ENCODE measurements at regions not wholly inside any gene's neighbourhood (a gene's known extent, or its start where the extent isn't known, plus 50 kb on each side); places are given as distances from the start of the nearest gene placed in this dataset.

DNA sequence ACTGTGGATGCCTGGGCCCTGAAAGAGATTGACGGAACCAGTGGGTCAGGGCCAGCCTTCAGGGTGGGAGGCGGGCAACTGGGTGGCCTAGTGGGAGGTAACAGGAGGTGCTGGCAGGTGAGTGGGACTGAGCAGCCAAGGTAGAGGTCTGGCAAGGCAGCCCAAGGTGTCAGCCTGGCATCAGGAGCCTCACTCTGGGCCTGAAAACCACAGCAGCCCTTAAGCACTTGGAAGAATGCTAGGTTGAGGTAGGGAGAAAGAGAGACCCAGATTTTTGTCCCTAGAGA lies 315.8 kb upstream of the PRICKLE1 start:
- WGBS (ENCODE audit: extremely low coverage, insufficient read length, low lambda C conversion rate) = no CpG with 5 or more reads among the region's 2 CpGs
- no peaks in the 10 kb centered on the region for H3K4me1 ChIP-seq (ENCODE audit: insufficient read depth, low read length)
- no peak overlapping the region for H2BK20ac ChIP-seq (ENCODE audit: low read depth, low read length, poor library complexity, severe bottlenecking)
- H4K5ac ChIP-seq (ENCODE audit: insufficient read length, low read depth, low read length) = no peak overlapping the region
- H3K4me3 Mint-ChIP-seq = no peak overlapping the region
- H3K27ac ChIP-seq (ENCODE audit: insufficient read length, low read depth, low read length) = no peak overlapping the region
- H3K36me3 Mint-ChIP-seq (ENCODE audit: insufficient read depth in 1 of 3, low read depth in 3 of 3) = peaks cover 0 to 9% (median 0%) of the 10 kb centered on the region in 3 experiments; a peak in 1 of 7 replicates
- no peak overlapping the region for H2BK12ac ChIP-seq (ENCODE audit: insufficient read length, low read depth, low read length)
- H3K4me2 ChIP-seq (ENCODE audit: insufficient read depth, insufficient read length, low read length) = no peak overlapping the region
- H3T11ph ChIP-seq (ENCODE audit: low read length) = no peak overlapping the region
- H3K79me1 ChIP-seq (ENCODE audit: insufficient read depth, low read depth, low read length, poor library complexity, severe bottlenecking) = no peaks in the 10 kb centered on the region
- H3K9me3 Mint-ChIP-seq = peaks cover 5 to 9% of the 10 kb centered on the region in 2 experiments; a peak in 3 of 5 replicates
- H2AFZ ChIP-seq (ENCODE audit: low read length) = no peak overlapping the region
- no peaks in the 10 kb centered on the region for H3K27me3 ChIP-seq (ENCODE audit: insufficient read depth, low read length)
- H3K4ac ChIP-seq (ENCODE audit: low read depth, low read length) = no peak overlapping the region
- H4K91ac ChIP-seq (ENCODE audit: insufficient read length, low read depth, low read length) = no peak overlapping the region
- no peak overlapping the region for H3K23ac ChIP-seq (ENCODE audit: insufficient read length, low read depth, low read length)
- no peak for DNase-seq
- H4K20me1 ChIP-seq (ENCODE audit: control insufficient read depth, insufficient read depth, insufficient read length) = no peaks in the 10 kb centered on the region
- H2BK5ac ChIP-seq (ENCODE audit: insufficient read length, low read length) = no peak overlapping the region
- no peak overlapping the region for H3K18ac ChIP-seq (ENCODE audit: insufficient read length, low read depth, low read length)
- H3K79me2 ChIP-seq (ENCODE audit: insufficient read depth, low read length) = no peaks in the 10 kb centered on the region
- no peak overlapping the region; the same call in 1 of the 2 replicates for H3K14ac ChIP-seq (ENCODE audit: insufficient read depth, low read length)
- no peak overlapping the region for H4K8ac ChIP-seq (replicated peaks; ENCODE audit: insufficient read length, low read depth, low read length)
- H2AK5ac ChIP-seq (ENCODE audit: insufficient read length, low read length) = no peak overlapping the region
- no peak overlapping the region for H2BK120ac ChIP-seq (ENCODE audit: low read depth, low read length, poor library complexity, severe bottlenecking)
- H3K56ac ChIP-seq (ENCODE audit: insufficient read length, low read depth, low read length) = no peak overlapping the region
- no peak overlapping the region for H3K27ac Mint-ChIP-seq
- H3K23me2 ChIP-seq (ENCODE audit: insufficient read length, low read depth, low read length, poor library complexity, severe bottlenecking) = no peaks in the 10 kb centered on the region
- no peaks in the 10 kb centered on the region for H3K9me3 ChIP-seq (ENCODE audit: control insufficient read depth, low read depth, low read length)
- no peak overlapping the region for H2BK15ac ChIP-seq (ENCODE audit: low read depth, low read length)
- H3K9ac ChIP-seq (ENCODE audit: extremely low read depth, insufficient read length, low read length) = no peak overlapping the region
- TF ChIP-seq, protein P1, sequence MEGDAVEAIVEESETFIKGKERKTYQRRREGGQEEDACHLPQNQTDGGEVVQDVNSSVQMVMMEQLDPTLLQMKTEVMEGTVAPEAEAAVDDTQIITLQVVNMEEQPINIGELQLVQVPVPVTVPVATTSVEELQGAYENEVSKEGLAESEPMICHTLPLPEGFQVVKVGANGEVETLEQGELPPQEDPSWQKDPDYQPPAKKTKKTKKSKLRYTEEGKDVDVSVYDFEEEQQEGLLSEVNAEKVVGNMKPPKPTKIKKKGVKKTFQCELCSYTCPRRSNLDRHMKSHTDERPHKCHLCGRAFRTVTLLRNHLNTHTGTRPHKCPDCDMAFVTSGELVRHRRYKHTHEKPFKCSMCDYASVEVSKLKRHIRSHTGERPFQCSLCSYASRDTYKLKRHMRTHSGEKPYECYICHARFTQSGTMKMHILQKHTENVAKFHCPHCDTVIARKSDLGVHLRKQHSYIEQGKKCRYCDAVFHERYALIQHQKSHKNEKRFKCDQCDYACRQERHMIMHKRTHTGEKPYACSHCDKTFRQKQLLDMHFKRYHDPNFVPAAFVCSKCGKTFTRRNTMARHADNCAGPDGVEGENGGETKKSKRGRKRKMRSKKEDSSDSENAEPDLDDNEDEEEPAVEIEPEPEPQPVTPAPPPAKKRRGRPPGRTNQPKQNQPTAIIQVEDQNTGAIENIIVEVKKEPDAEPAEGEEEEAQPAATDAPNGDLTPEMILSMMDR (conservative IDR thresholded peaks at IDR 0.05) = no peak
- no peaks in the 10 kb centered on the region for H3K4me1 Mint-ChIP-seq
- H3K27me3 Mint-ChIP-seq (ENCODE audit: low read depth) = no peaks in the 10 kb centered on the region
